Activated naive CD4-positive, alpha-beta T cell treated with anti-CD3 and anti-CD28 coated beads, Interleukin-2, amount 10 ng/mL, durations not matched to agents 7 days and 5 days (primary cell): ENCODE measurements at regions not wholly inside any gene's neighbourhood (a gene's known extent, or its start where the extent isn't known, plus 50 kb on each side); places are given as distances from the start of the nearest gene placed in this dataset.
A peak's percentile ranks its signal among the peaks of the same experiment; 100 is the strongest.

Source experiments
- CTCF ChIA-PET: fragments of 350-600 bp; sonication (Branson Sonifier 250); formaldehyde crosslinking; loops from one replicate; lab custom pipeline; 2021; ENCODE audit warnings: antibody characterized with exemption; lab: Charles Lee
- DNase-seq: peaks from one replicate; pipeline ENCODE4 v3.0.0-alpha.2; 2020
- H3K27ac Mint-ChIP-seq: one replicate; pipeline ENCODE4 v1.8.0; 2021; ENCODE audit warnings: mild to moderate bottlenecking, moderate library complexity, mixed read lengths
- H3K27me3 Mint-ChIP-seq: one replicate; pipeline ENCODE4 v1.8.0; 2021; ENCODE audit warnings: mild to moderate bottlenecking, mixed read lengths
- H3K36me3 Mint-ChIP-seq: one replicate; pipeline ENCODE4 v1.8.0; 2021; ENCODE audit warnings: mixed read lengths
- H3K4me1 Mint-ChIP-seq: one replicate; pipeline ENCODE4 v1.8.0; 2021; ENCODE audit warnings: mixed read lengths
- H3K4me3 Mint-ChIP-seq: one replicate; pipeline ENCODE4 v1.8.0; 2021; ENCODE audit warnings: mild to moderate bottlenecking, moderate library complexity, mixed read lengths
- H3K9me3 Mint-ChIP-seq: one replicate; pipeline ENCODE4 v1.8.0; 2021; ENCODE audit warnings: mixed read lengths

DNA sequence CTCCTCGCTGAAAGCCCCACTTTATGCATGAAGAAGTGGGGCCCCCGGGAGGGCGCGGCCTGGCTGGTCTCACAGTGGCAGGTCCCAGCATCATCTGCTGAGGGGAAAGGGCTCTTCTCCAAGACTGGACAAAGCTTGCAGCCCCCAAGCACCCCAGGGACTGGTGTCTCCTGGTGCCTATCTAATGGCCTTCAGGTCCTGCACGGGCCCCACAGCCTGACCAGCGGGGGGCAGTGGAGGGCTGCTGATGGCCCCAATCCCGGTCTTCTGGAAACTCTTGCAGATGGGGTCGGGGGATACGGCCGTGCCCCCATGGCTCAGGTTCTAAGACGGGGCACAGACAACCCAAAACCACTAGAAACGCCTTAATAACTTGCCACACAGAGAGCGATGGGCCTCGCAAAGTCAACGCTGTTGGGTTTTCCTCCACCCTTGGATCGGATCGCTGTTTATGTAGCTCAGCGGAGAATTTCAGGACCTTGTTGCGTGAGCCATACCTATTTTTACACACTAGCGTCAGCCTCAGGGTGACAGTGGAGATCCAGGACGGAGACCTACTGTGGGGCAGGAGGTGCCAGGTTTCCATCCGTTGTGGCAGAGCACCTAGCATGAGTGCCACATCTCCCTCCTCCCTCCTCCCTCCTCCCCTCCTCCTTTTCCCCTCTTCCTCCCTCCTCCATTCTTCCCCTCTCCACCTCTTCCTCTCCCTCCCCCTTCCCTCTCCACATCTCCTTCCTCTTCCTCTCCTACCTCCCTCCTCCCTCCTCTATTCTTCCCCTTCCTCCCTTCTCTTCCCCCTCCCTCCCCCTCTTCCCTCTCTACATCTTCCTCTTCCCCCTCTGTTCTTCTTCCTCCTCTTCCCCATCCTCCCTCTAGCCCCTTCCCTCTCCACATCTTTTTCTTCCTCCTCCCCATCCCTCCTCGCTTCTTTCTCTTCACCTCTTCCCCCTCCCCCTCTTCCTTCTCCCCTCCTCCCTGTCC is 79.3 kb upstream of the ALDH1L1 start:
- Mint-ChIP-seq H3K9me3 (no peaks in the 10 kb centered on the region), H3K4me1 (peaks cover 2% of the 10 kb centered on the region), H3K36me3 (no peaks in the 10 kb centered on the region), H3K27me3 (peaks cover 19% of the 10 kb centered on the region), H3K27ac (no peak overlapping the region), H3K4me3 (no peak overlapping the region)
- DNase-seq: no peak
- CTCF ChIA-PET: no interaction called here

DNA sequence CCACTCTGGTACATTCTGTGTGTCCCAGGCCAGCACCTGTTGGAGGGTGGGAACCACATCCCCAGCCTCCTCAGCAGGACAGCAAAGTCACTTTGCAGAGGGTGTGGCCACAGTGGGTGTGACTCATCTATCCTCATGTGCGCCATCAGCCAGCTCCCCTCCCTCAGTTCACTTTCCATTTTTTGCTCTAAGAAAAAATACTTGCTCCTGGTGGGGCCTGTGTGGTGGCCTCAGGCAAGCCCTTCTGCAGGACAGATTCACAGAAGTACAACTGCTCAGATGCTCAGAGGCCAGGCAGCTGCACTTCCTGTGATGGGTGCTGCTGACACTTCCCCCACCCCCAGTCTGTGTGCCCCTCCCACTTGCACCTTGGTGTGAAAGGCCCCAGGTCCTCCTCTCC is 78.3 kb upstream of the ALDH1L1 start:
- peaks cover 2% of the 10 kb centered on the region for H3K4me1 Mint-ChIP-seq
- no peak overlapping the region for H3K27ac Mint-ChIP-seq
- CTCF ChIA-PET: no interaction called here
- DNase-seq: no peak
- H3K27me3 Mint-ChIP-seq: peaks cover 11% of the 10 kb centered on the region
- H3K9me3 Mint-ChIP-seq: no peaks in the 10 kb centered on the region
- no peaks in the 10 kb centered on the region for H3K36me3 Mint-ChIP-seq
- H3K4me3 Mint-ChIP-seq: no peak overlapping the region

DNA sequence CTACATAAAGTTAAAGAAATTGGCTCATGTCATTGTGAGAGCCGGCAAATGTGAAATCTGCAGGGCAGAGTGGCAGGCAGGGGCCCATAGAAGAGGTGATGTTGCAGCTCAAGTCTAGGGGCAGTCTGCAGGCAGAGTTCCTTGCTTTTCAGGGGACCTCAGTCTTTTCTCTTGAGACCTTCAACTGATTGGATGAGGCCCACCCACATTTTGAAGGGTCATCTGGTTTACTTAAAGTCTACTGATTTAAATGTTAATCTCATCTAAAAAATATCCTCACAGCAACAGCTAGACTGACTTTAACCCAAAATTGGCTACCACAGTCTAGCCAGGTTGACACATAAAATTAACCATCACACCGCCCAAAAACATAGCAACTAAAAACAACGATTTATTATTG is 77.6 kb upstream of the ALDH1L1 start:
- no peaks in the 10 kb centered on the region for H3K9me3 Mint-ChIP-seq
- H3K36me3 Mint-ChIP-seq: no peaks in the 10 kb centered on the region
- CTCF ChIA-PET: no interaction called here
- DNase-seq: no peak
- H3K27ac Mint-ChIP-seq: no peak overlapping the region
- H3K4me3 Mint-ChIP-seq: no peak overlapping the region
- peaks cover 6% of the 10 kb centered on the region for H3K27me3 Mint-ChIP-seq
- H3K4me1 Mint-ChIP-seq: peaks cover 2% of the 10 kb centered on the region

DNA sequence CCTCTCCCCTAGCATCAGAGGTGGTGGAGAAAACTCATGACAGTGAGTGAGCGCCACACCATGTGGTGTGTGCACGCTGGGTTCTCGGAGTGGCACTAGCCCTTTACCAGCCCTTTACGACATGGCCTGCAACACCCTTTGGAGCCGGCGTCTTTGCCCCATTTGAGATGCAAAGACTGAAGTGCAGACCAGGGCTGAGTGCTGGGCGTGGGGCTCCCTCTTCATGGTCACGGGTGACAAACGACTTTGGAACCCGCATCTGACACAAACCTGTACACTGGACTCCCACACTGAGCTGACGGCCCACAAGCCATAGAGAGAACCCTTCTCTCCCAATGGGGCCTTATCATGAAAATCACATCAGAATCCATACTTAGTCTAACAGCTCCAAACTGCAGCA is 76.8 kb upstream of the ALDH1L1 start:
- H3K27ac Mint-ChIP-seq: no peak overlapping the region

DNA sequence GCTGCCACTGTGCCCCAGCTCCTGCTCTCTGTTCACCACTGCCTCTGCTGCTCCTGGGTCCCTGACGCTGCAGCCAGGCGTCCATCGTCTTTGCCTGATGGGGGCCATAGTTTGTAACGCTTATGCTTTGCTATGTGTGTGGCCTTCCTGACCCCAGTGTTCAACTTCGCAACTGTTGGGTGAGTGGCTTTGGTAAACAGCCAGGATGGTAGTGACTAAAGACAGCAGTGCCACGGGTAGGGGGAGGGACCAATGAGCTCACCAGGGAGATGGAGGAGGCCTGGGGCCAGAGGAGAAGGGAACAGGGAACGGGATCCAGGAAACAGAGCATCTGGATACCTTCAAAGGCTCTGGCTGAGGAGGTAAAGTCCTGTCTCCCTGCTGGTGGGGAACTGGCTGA is 75.9 kb upstream of the ALDH1L1 start:
- Mint-ChIP-seq H3K27ac (no peak overlapping the region), H3K4me1 (peaks cover 2% of the 10 kb centered on the region), H3K36me3 (no peaks in the 10 kb centered on the region), H3K4me3 (no peak overlapping the region), H3K9me3 (no peaks in the 10 kb centered on the region), H3K27me3 (peaks cover 5% of the 10 kb centered on the region)
- CTCF ChIA-PET: no interaction called here
- no peak for DNase-seq

More for the DNA sequence above, 76.8 kb upstream of the ALDH1L1 start:
- H3K4me3 Mint-ChIP-seq: no peak overlapping the region
- peaks cover 6% of the 10 kb centered on the region for H3K27me3 Mint-ChIP-seq
- H3K4me1 Mint-ChIP-seq: peaks cover 2% of the 10 kb centered on the region
- no peaks in the 10 kb centered on the region for H3K9me3 Mint-ChIP-seq
- CTCF ChIA-PET: no interaction called here
- DNase-seq: no peak
- H3K36me3 Mint-ChIP-seq: no peaks in the 10 kb centered on the region

DNA sequence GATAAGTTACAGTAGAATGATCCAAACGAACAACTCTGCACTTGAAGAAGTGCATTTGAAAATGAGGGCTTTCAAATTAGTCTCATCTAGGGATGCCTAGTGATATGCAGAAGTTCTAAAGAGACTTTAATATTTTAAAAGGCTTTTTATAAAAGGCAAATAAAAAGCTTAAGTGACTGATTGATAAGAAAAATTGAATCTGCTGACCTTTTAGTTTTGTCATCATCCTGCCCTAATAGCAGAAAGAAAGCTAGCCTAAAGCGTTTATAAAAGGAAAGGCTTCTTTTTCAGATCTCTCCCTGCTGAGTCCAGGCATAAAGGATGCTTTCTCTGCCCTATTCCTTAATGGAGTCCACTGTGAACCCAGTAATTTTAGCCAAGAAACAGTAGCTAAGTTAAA is 72.7 kb upstream of the ALDH1L1 start:
- Mint-ChIP-seq H3K4me3 (no peak overlapping the region), H3K27me3 (no peaks in the 10 kb centered on the region), H3K27ac (no peak overlapping the region), H3K9me3 (no peaks in the 10 kb centered on the region), H3K36me3 (no peaks in the 10 kb centered on the region), H3K4me1 (no peaks in the 10 kb centered on the region)
- CTCF ChIA-PET: no interaction called here
- no peak for DNase-seq

DNA sequence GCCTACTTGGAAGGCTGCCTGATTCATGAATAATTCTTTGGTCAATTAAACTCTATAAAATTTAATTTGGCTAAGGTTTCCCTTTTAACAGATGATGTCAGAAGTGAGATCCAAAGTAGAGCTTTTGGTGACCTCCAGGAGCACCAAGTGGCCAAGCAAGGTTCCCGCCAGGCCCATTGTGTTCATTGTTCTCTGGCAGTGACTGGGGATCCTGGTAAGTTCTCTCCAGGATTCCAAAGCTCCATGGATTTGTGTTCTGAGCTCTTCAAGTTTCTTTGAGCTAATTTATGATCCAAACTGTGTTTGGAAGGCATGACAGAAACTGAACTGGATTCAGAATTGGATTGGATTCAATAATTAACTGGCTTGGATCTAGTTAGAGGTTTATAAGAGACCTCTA is 72.0 kb upstream of the ALDH1L1 start:
- Mint-ChIP-seq H3K9me3 (no peaks in the 10 kb centered on the region), H3K27ac (no peak overlapping the region)
- CTCF ChIA-PET: no interaction called here

DNA sequence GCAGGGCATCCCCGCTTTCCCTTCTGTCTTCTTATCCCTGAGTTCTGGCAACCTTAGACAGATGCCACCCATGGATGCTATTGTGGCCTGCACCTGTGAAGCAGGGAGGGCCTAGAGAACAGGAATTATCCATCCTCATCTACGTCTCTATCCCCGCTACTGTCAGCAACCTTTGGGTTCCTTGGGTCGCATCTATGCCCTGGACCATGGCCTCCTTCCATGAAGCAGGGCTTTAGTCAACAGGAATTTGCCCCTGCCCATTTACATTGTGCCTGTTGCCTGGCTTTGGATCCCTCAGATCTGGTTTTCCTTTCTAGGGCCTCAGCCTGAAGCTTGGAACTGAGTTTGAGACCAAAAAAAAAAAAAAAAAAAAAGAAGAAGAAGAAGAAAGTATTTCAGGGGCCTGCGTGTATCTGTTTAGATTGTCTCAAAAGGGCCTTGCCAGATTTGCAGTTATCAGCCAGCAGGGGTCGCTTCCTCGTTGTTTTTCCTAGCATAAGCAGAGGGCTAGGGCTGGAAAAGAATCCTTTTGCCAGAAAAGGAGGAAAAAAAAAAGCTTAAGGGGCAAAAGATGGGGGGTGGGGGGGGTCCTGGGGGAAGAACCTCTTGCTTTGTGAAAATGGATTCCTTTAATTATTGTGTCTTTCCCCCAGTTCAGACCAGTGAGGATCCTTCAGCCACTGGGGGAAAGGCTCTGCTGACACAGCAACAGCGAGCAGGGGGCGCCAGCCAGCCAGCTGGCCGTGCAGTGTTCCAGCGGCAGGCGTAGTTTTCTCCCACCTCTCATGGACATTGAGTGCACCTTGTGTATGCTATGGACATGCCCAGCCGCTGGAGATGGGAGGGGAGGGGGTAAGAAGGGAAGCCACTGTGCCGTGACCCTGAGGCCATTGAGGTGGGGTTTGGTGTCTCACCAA is 65.7 kb upstream of the ALDH1L1 start:
- no peaks in the 10 kb centered on the region for H3K9me3 Mint-ChIP-seq
- peaks cover 6% of the 10 kb centered on the region for H3K27me3 Mint-ChIP-seq
- CTCF ChIA-PET: interaction anchor here (0.7 to 1.6 kb wide), 6 partner anchors 9 to 146 kb away, joined by 3 to 5 read pairs (median 3); no protein-coding TSS in a partner anchor
- H3K36me3 Mint-ChIP-seq: no peaks in the 10 kb centered on the region
- no peak overlapping the region for H3K27ac Mint-ChIP-seq
- H3K4me3 Mint-ChIP-seq: no peak overlapping the region
- peak; percentile 50 for DNase-seq
- no peaks in the 10 kb centered on the region for H3K4me1 Mint-ChIP-seq

More for the DNA sequence above, 72.0 kb upstream of the ALDH1L1 start:
- no peaks in the 10 kb centered on the region for H3K4me1 Mint-ChIP-seq
- H3K4me3 Mint-ChIP-seq: no peak overlapping the region
- peaks cover 4% of the 10 kb centered on the region for H3K27me3 Mint-ChIP-seq
- H3K36me3 Mint-ChIP-seq: no peaks in the 10 kb centered on the region
- no peak for DNase-seq
